GM23338 (cell line): ENCODE measurements at regions not wholly inside any gene's neighbourhood (a gene's known extent, or its start where the extent isn't known, plus 50 kb on each side); places are given as distances from the start of the nearest gene placed in this dataset.
A peak's percentile ranks its signal among the peaks of the same experiment; 100 is the strongest.

Experiments
- ATAC-seq: fragments of 200-7000 bp; cut with Tn5 transposase; 3 replicates; pipeline ENCODE4 v1.9.1; 2020
- DNase-seq: peaks from one replicate; pipeline ENCODE4 v3.0.0-alpha.2; 2015; ENCODE audit warnings: low spot score
- H2AFZ ChIP-seq: fragments of 200-600 bp; sonication (generic); 2 replicates; pipeline ENCODE4 v1.8.0; 2016; ENCODE audit warnings: antibody characterized with exemption, mild to moderate bottlenecking, moderate library complexity
- H3F3A ChIP-seq: fragments of 200-600 bp; sonication (generic); replicated peaks from 2 replicates; pipeline ENCODE4 v1.8.0; 2017; ENCODE audit warnings: antibody characterized with exemption, mixed run types, low read depth
- H3K27ac ChIP-seq: fragments of 200-600 bp; sonication (generic); 2 replicates; pipeline ENCODE4 v1.6.1; 2016; ENCODE audit warnings: low read depth
- H3K27me3 ChIP-seq: fragments of 200-600 bp; sonication (generic); 2 replicates; pipeline ENCODE4 v1.8.0; 2016; ENCODE audit warnings: mild to moderate bottlenecking, mixed run types, moderate library complexity; ENCODE audit not compliant: insufficient read depth
- H3K36me3 ChIP-seq: fragments of 200-600 bp; sonication (generic); 2 replicates; pipeline ENCODE4 v1.8.0; 2016; ENCODE audit warnings: mild to moderate bottlenecking; ENCODE audit not compliant: insufficient read depth
- H3K4me1 ChIP-seq: fragments of 200-600 bp; sonication (generic); 2 replicates; pipeline ENCODE4 v1.8.0; 2016; ENCODE audit warnings: mild to moderate bottlenecking, moderate library complexity; ENCODE audit not compliant: insufficient read depth
- H3K4me2 ChIP-seq: fragments of 200-600 bp; sonication (generic); 2 replicates; pipeline ENCODE4 v1.7.1; 2017; ENCODE audit warnings: mixed run types
- H3K4me3 ChIP-seq: fragments of 200-600 bp; sonication (generic); 2 replicates; pipeline ENCODE4 v1.6.1; 2016; ENCODE audit warnings: mixed run types
- H3K79me2 ChIP-seq: fragments of 200-600 bp; sonication (generic); replicated peaks from 2 replicates; pipeline ENCODE4 v1.8.0; 2017; ENCODE audit warnings: mild to moderate bottlenecking; ENCODE audit not compliant: insufficient read depth
- H3K9me2 ChIP-seq: fragments of 200-600 bp; sonication (generic); 2 replicates; pipeline ENCODE4 v1.8.0; 2017; ENCODE audit not compliant: insufficient read depth
- H4K20me1 ChIP-seq: fragments of 200-600 bp; sonication (generic); replicated peaks from 2 replicates; pipeline ENCODE4 v1.8.0; 2017; ENCODE audit warnings: mild to moderate bottlenecking; ENCODE audit not compliant: insufficient read depth
- H3K27ac Mint-ChIP-seq: 2 replicates; pipeline ENCODE4 v1.8.0; 2020; ENCODE audit warnings: inconsistent platforms, mild to moderate bottlenecking, moderate library complexity, mixed read lengths
- H3K27me3 Mint-ChIP-seq: 3 replicates; pipeline ENCODE4 v1.8.0; 2022; ENCODE audit warnings: low read depth, mild to moderate bottlenecking, moderate library complexity, mixed read lengths, inconsistent platforms; ENCODE audit not compliant: insufficient read depth, poor library complexity
- H3K36me3 Mint-ChIP-seq: 3 replicates; pipeline ENCODE4 v1.8.0; 2021; ENCODE audit warnings: low read depth, mild to moderate bottlenecking, inconsistent platforms, moderate library complexity, mixed read lengths
- H3K4me1 Mint-ChIP-seq: 3 replicates; pipeline ENCODE4 v1.8.0; 2020; ENCODE audit warnings: mild to moderate bottlenecking, inconsistent platforms, mixed read lengths
- H3K4me3 Mint-ChIP-seq: 3 replicates; pipeline ENCODE4 v1.8.0; 2021; ENCODE audit warnings: moderate library complexity, mild to moderate bottlenecking, inconsistent platforms, mixed read lengths
- H3K9me3 Mint-ChIP-seq: 3 replicates; pipeline ENCODE4 v1.8.0; 2020; ENCODE audit warnings: moderate library complexity, mild to moderate bottlenecking, inconsistent platforms, mixed read lengths
- EZH2 ChIP-seq: fragments of 200-600 bp; sonication (generic); IDR thresholded peaks from one replicate; pipeline ENCODE4 v1.8.0; 2017; ENCODE audit warnings: antibody characterized with exemption, mild to moderate bottlenecking, low read depth; ENCODE audit not compliant: unreplicated experiment
- ZNF331 ChIP-seq: fragments of 250-450 bp; sonication (Bioruptor Pico); IDR thresholded peaks from 2 replicates; pipeline ENCODE4 v1.5.0; 2020; ENCODE audit warnings: low read depth, mild to moderate bottlenecking, moderate library complexity
- TF ChIP-seq, protein P1 (sequence below): IDR thresholded peaks from one replicate; pipeline ENCODE4 v1.6.1; 2018; ENCODE audit warnings: antibody characterized with exemption; ENCODE audit not compliant: unreplicated experiment
- TF ChIP-seq, protein P2 (sequence below), 2 experiments: fragments of 200-600 bp in 1 of 2; sonication (generic) in 1 of 2; conservative IDR thresholded peaks; 2 replicates each; pipeline versions ENCODE4 v1.5.1 to v1.6.1; 2016 to 2017; ENCODE audit warnings: antibody characterized with exemption in 2 of 2, low read depth in 2 of 2, mild to moderate bottlenecking in 2 of 2, moderate library complexity in 1 of 2
- TF ChIP-seq, protein P3 (sequence below): IDR thresholded peaks from 2 replicates; pipeline ENCODE4 v1.6.1; 2016; ENCODE audit warnings: antibody characterized with exemption

DNA sequence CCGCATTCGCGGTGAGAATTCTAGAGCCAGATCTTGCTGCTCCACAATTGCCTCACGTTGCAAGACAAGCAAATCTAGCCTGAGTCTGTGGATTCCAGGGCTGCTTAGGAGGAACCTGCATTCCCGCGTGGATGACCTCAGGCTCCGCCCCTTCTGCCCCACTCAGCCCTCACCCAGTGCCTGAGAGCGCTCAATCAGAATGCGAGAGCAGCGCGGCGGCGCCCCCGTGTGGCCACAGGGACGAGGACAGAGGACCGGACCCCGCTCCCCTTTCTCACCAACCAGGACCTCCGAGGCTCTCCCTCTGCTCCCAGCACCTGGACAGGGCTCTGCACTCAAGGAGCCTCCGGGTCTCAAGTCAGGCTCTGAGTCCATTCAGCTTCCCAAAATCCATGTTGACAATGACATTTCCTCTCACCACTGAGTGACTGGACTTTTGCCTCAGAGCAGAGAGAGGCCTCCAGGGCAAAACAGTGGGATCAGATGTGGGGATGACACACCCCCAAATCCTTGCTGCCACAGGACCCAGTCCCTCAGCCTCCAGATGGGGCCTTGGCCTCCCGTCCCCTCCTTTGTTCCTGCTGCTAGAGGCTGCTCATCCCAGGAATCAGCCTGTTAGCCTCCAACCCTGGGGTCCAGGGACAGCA lies 52.0 kb downstream of the RPP21 start:
- no peak for TF ChIP-seq ZNF331 (CRISPR knock-in tag)
- TF ChIP-seq, protein P1, sequence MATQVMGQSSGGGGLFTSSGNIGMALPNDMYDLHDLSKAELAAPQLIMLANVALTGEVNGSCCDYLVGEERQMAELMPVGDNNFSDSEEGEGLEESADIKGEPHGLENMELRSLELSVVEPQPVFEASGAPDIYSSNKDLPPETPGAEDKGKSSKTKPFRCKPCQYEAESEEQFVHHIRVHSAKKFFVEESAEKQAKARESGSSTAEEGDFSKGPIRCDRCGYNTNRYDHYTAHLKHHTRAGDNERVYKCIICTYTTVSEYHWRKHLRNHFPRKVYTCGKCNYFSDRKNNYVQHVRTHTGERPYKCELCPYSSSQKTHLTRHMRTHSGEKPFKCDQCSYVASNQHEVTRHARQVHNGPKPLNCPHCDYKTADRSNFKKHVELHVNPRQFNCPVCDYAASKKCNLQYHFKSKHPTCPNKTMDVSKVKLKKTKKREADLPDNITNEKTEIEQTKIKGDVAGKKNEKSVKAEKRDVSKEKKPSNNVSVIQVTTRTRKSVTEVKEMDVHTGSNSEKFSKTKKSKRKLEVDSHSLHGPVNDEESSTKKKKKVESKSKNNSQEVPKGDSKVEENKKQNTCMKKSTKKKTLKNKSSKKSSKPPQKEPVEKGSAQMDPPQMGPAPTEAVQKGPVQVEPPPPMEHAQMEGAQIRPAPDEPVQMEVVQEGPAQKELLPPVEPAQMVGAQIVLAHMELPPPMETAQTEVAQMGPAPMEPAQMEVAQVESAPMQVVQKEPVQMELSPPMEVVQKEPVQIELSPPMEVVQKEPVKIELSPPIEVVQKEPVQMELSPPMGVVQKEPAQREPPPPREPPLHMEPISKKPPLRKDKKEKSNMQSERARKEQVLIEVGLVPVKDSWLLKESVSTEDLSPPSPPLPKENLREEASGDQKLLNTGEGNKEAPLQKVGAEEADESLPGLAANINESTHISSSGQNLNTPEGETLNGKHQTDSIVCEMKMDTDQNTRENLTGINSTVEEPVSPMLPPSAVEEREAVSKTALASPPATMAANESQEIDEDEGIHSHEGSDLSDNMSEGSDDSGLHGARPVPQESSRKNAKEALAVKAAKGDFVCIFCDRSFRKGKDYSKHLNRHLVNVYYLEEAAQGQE: peak; percentile 48
- TF ChIP-seq, protein P2, sequence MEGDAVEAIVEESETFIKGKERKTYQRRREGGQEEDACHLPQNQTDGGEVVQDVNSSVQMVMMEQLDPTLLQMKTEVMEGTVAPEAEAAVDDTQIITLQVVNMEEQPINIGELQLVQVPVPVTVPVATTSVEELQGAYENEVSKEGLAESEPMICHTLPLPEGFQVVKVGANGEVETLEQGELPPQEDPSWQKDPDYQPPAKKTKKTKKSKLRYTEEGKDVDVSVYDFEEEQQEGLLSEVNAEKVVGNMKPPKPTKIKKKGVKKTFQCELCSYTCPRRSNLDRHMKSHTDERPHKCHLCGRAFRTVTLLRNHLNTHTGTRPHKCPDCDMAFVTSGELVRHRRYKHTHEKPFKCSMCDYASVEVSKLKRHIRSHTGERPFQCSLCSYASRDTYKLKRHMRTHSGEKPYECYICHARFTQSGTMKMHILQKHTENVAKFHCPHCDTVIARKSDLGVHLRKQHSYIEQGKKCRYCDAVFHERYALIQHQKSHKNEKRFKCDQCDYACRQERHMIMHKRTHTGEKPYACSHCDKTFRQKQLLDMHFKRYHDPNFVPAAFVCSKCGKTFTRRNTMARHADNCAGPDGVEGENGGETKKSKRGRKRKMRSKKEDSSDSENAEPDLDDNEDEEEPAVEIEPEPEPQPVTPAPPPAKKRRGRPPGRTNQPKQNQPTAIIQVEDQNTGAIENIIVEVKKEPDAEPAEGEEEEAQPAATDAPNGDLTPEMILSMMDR (conservative IDR thresholded peaks at IDR 0.05; ENCODE audit: low read depth in 2 of 2): peak; percentile 90 to 98
- Histone ChIP-seq H3K36me3 (no peaks in the 10 kb centered on the region), H3K4me2 (peak overlapping the region; percentile 74), H2AFZ (peak overlapping the region; percentile 85; the same call in 1 of the 2 replicates), H3K79me2 (no peaks in the 10 kb centered on the region), H3K4me3 (peak overlapping the region; percentile 40; the same call in 1 of the 2 replicates), H3K4me1 (no peaks in the 10 kb centered on the region), H3K27me3 (0 out of 2 replicates have a peak, but pooled peaks cover 5% of the 10 kb centered on the region), H3K27ac (no peak overlapping the region), H4K20me1 (no peaks in the 10 kb centered on the region), H3K9me2 (0 out of 2 replicates have a peak, but pooled peaks cover 3% of the 10 kb centered on the region), H3F3A (no peaks in the 10 kb centered on the region)
- no peaks in the 10 kb centered on the region for H3K36me3 Mint-ChIP-seq
- peak overlapping the region; percentile 28; the same call in 2 of the 3 replicates for H3K4me3 Mint-ChIP-seq
- no peaks in the 10 kb centered on the region for H3K9me3 Mint-ChIP-seq
- ATAC-seq: peak; percentile 98
- peaks cover 6% of the 10 kb centered on the region for H3K27me3 Mint-ChIP-seq
- peak; percentile 95 for DNase-seq
- no peak overlapping the region for H3K27ac Mint-ChIP-seq
- H3K4me1 Mint-ChIP-seq: peaks cover 9% of the 10 kb centered on the region

DNA sequence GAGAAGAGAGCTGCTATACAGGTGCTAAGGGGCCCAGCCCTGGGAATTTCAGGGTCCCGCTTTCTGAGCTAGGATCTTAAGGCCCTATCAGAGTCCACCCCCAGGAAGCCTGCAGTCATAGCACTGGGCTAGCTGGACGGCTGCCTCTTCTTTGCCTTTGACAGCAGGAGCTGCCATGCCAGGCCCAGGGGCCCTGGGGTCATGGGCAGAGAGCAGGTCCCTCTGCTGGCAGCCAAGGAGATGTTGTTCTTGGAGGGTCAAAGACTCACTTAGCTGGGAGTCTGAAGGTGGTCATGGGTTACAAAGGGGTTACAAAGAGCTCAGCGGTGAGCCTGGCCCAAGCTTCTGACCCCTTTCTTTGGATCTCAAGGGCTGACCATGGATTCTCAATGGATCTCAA lies 52.7 kb downstream of the RPP21 start:
- Mint-ChIP-seq H3K27ac (no peak overlapping the region), H3K36me3 (no peaks in the 10 kb centered on the region), H3K4me1 (peaks cover 9% of the 10 kb centered on the region), H3K27me3 (peaks cover 6% of the 10 kb centered on the region), H3K4me3 (no peak overlapping the region), H3K9me3 (no peaks in the 10 kb centered on the region)
- peaks cover 6% of the 10 kb centered on the region; the same call in 1 of the 2 replicates for H3K27me3 ChIP-seq
- no peaks in the 10 kb centered on the region for H3K79me2 ChIP-seq
- no peaks in the 10 kb centered on the region for H3K4me1 ChIP-seq
- TF ChIP-seq, protein P3, sequence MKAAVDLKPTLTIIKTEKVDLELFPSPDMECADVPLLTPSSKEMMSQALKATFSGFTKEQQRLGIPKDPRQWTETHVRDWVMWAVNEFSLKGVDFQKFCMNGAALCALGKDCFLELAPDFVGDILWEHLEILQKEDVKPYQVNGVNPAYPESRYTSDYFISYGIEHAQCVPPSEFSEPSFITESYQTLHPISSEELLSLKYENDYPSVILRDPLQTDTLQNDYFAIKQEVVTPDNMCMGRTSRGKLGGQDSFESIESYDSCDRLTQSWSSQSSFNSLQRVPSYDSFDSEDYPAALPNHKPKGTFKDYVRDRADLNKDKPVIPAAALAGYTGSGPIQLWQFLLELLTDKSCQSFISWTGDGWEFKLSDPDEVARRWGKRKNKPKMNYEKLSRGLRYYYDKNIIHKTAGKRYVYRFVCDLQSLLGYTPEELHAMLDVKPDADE: no peak
- TF ChIP-seq, protein P2 (conservative IDR thresholded peaks at IDR 0.05; ENCODE audit: low read depth in 2 of 2): peak; percentile 35 to 63
- no peak for TF ChIP-seq EZH2
- TF ChIP-seq ZNF331 (CRISPR knock-in tag): no peak
- H3K9me2 ChIP-seq: 0 out of 2 replicates have a peak, but pooled peaks cover 1% of the 10 kb centered on the region
- H3F3A ChIP-seq: no peaks in the 10 kb centered on the region
- no peak overlapping the region for H3K4me2 ChIP-seq
- DNase-seq (peak; percentile 44), ATAC-seq (peak; percentile 75)
- H3K36me3 ChIP-seq: no peaks in the 10 kb centered on the region
- 0 out of 2 replicates have a peak overlapping the region, but pooled peaks have one; percentile 52 for H2AFZ ChIP-seq
- H3K4me3 ChIP-seq: no peak overlapping the region
- no peaks in the 10 kb centered on the region for H4K20me1 ChIP-seq
- no peak overlapping the region for H3K27ac ChIP-seq
